ENCODE measurements at regions not wholly inside any gene's neighbourhood (a gene's known extent, or its start where the extent isn't known, plus 50 kb on each side); places are given as distances from the start of the nearest gene placed in this dataset.

DNA sequence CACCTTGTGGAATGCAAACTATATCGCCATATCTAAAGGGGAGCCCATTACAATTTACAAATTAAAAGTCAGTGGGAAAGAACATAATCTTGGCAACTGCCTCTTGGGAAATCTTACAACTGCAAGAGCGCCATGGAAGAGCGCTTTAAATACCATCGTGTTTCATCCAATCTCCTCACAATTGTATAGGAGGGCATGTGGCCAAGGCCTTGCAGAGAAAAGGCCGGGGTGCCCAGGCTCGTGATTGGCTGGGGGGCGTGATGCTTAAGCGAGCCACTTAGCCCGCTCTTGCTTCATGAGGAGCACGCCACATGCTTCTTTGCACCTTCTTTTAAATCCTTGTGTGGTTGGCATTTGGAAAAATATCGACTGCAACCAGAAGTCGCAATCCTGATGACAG, 69.8 kb upstream of the NFIB start:
- DNase-seq (ENCODE audit: low read depth, low spot score), result no peak
- ChIA-PET POLR2A (no interaction called here), CTCF (no interaction called here)
- Histone ChIP-seq H3K4me1 (ENCODE audit: control insufficient read depth, extremely low read depth, insufficient read depth, low read length) (peaks cover 13% of the 10 kb centered on the region), H3K27ac (ENCODE audit: insufficient read depth, low read depth, low read length) (no peak overlapping the region), H3K9me1 (replicated peaks; ENCODE audit: control insufficient read depth, extremely low read depth, insufficient read depth, low read length) (no peaks in the 10 kb centered on the region), H3K9me3 (replicated peaks; ENCODE audit: control insufficient read depth, insufficient read depth, low read length) (no peaks in the 10 kb centered on the region), H3K4me3 (replicated peaks in 1 of 3; ENCODE audit: insufficient read depth in 1 of 3, low read depth in 1 of 3, low read length in 3 of 3) (no peak overlapping the region), H3K9ac (replicated peaks; ENCODE audit: extremely low read depth, insufficient read depth, low read length) (no peak overlapping the region), H3K4me2 (ENCODE audit: insufficient read depth, low read length) (no peak overlapping the region), H2AFZ (ENCODE audit: low read depth, low read length) (no peak overlapping the region), H4K20me1 (replicated peaks; ENCODE audit: control insufficient read depth, extremely low read depth, insufficient read depth, low read length) (no peaks in the 10 kb centered on the region), H3K79me2 (ENCODE audit: control insufficient read depth, insufficient read depth, low read length) (no peaks in the 10 kb centered on the region), H3K36me3 (ENCODE audit: control insufficient read depth in 2 of 2, extremely low read depth in 1 of 2, insufficient read depth in 2 of 2, low read length in 2 of 2) (no peaks in the 10 kb centered on the region), H3K27me3 (ENCODE audit: control insufficient read depth in 2 of 2, insufficient read depth in 2 of 2, low read length in 2 of 2) (no peaks in the 10 kb centered on the region)
- no TSS peak for BruUV-seq (replicated peaks)
- dilution Hi-C loops (cut with MboI; ENCODE audit: extremely low pct_ligation_motif_present, low sequenced_read_pairs), result no loop called here
- FAIRE-seq, result no peak
- TF ChIP-seq, protein P1, sequence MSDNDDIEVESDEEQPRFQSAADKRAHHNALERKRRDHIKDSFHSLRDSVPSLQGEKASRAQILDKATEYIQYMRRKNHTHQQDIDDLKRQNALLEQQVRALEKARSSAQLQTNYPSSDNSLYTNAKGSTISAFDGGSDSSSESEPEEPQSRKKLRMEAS (IDR thresholded peaks at IDR 0.05; ENCODE audit: insufficient read depth, insufficient read length), result no peak
- TF ChIP-seq FOS (IDR thresholded peaks at IDR 0.05; ENCODE audit: borderline replicate concordance, insufficient read depth, low read length) (no peak), POLR2AphosphoS5 (IDR thresholded peaks at IDR 0.05; ENCODE audit: insufficient read depth, low read depth, low read length) (no peak), JUN (IDR thresholded peaks at IDR 0.05; ENCODE audit: borderline replicate concordance, insufficient read depth, insufficient read length, low read depth) (no peak), GATA2 (IDR thresholded peaks at IDR 0.05; ENCODE audit: insufficient read depth, insufficient read length, low read depth, low read length) (no peak)
- TF ChIP-seq, protein P2, sequence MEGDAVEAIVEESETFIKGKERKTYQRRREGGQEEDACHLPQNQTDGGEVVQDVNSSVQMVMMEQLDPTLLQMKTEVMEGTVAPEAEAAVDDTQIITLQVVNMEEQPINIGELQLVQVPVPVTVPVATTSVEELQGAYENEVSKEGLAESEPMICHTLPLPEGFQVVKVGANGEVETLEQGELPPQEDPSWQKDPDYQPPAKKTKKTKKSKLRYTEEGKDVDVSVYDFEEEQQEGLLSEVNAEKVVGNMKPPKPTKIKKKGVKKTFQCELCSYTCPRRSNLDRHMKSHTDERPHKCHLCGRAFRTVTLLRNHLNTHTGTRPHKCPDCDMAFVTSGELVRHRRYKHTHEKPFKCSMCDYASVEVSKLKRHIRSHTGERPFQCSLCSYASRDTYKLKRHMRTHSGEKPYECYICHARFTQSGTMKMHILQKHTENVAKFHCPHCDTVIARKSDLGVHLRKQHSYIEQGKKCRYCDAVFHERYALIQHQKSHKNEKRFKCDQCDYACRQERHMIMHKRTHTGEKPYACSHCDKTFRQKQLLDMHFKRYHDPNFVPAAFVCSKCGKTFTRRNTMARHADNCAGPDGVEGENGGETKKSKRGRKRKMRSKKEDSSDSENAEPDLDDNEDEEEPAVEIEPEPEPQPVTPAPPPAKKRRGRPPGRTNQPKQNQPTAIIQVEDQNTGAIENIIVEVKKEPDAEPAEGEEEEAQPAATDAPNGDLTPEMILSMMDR (IDR thresholded peaks at IDR 0.05; ENCODE audit: extremely low read depth in 1 of 2, insufficient read depth in 1 of 2, low read depth in 1 of 2, low read length in 2 of 2), result no peak
- intact Hi-C loops (cut with micrococcal nuclease), result no loop called here
